Right lobe of liver (tissue), 6 donors: ENCODE measurements at regions not wholly inside any gene's neighbourhood (a gene's known extent, or its start where the extent isn't known, plus 50 kb on each side); places are given as distances from the start of the nearest gene placed in this dataset.
"Not testable (repeated sequence)": the region's sequence is repeated elsewhere in the genome, so short reads cannot be mapped to it uniquely, and the experiment has no call there.

Experiments
- ATAC-seq, 4 donors: fragments of 200-7000 bp; cut with Tn5 transposase; one replicate each; pipeline ENCODE4 v1.9.1; 2020; ENCODE audit warnings: mild to moderate bottlenecking in 4 of 4, moderate library complexity in 4 of 4
- DNase-seq, 3 donors: peaks; one replicate each; pipeline ENCODE4 v3.0.0-alpha.2; 2020
- H3K27ac ChIP-seq, 3 donors: fragments of 200-600 bp; one replicate each; pipeline ENCODE4 v1.8.0; 2022
- H3K27me3 ChIP-seq, 2 donors: fragments of 200-600 bp; one replicate each; pipeline ENCODE4 v1.8.0; 2022
- H3K36me3 ChIP-seq, 4 donors: fragments of 200-600 bp; sonication (generic) in 1 of 4; one replicate each; pipeline versions ENCODE4 v1.5.1 to v1.8.0; 2017 to 2022; ENCODE audit warnings: control low read depth in 1 of 4
- H3K4me1 ChIP-seq, 4 donors: fragments of 200-600 bp; sonication (generic) in 1 of 4; one replicate each; pipeline versions ENCODE4 v1.5.1 to v1.8.0; 2017 to 2022; ENCODE audit warnings: control low read depth in 1 of 4
- H3K4me3 ChIP-seq, 3 donors: fragments of 200-600 bp; one replicate each; pipeline ENCODE4 v1.8.0; 2022
- H3K9me3 ChIP-seq, 4 donors: fragments of 200-600 bp; sonication (generic) in 1 of 4; one replicate each; pipeline versions ENCODE4 v1.5.1 to v1.8.0; 2017 to 2022; ENCODE audit warnings: control low read depth in 1 of 4
- CTCF ChIP-seq, 4 donors: fragments of 200-600 bp in 3 of 4; fragments of 450-650 bp in 1 of 4; IDR thresholded peaks; one replicate each; pipeline versions ENCODE4 v1.5.1 to v1.8.0; 2016 to 2022; ENCODE audit warnings: antibody characterized with exemption in 4 of 4, mild to moderate bottlenecking in 2 of 4
- POLR2A ChIP-seq: fragments of 450-650 bp; IDR thresholded peaks from one replicate; pipeline ENCODE4 v1.6.1; 2017; ENCODE audit warnings: antibody characterized with exemption, mild to moderate bottlenecking
- WGBS: methylation state at CpG from one replicate; pipeline ENCODE4 v1.1.6; 2018; ENCODE audit warnings: low coverage, low lambda C conversion rate; ENCODE audit not compliant: insufficient coverage; ENCODE audit errors: missing lambda C conversion rate; 5-methylcytosine and 5-hydroxymethylcytosine counted together
- intact Hi-C, 2 donors: fragments of 100-400 bp; cut with DNase I; formaldehyde crosslinking; loops; one replicate each; pipeline versions ENCODE4 v1.11.2 to v1.14.1; 2022
- donor health status: DM: no; HTN: yes; CAD: no.
- donor health status: DM: no; HTN: no; CAD: no.
- donor health status: DM: no; HTN: no; CAD: no.
- donor health status: DM: no; HTN: yes; CAD: no.
- donor health status: DM: no; HTN: yes; CAD: no.

- intact Hi-C loops = no loop called here
- Histone ChIP-seq H3K9me3 (no peaks in the 10 kb centered on the region), H3K27me3 (no peaks in the 10 kb centered on the region), H3K4me3 (no peak overlapping the region), H3K4me1 (no peaks in the 10 kb centered on the region), H3K27ac (no peak overlapping the region), H3K36me3 (no peaks in the 10 kb centered on the region)
- 30% methylated on average over 1 of the region's 1 CpG for WGBS
- TF ChIP-seq CTCF (IDR thresholded peaks at IDR 0.05) = no peak
- no peak for TF ChIP-seq POLR2A
- no peak for DNase-seq
- ATAC-seq = no peak
Observed at GRCh38 chr2:39881948-39882347, 102.9 kb upstream of the THUMPD2 start.

GRCh38 chr2:39881494-39881893 lies 102.4 kb upstream of the THUMPD2 start:
- ATAC-seq = no peak
- no peak overlapping the region for H3K4me3 ChIP-seq
- no peaks in the 10 kb centered on the region for H3K36me3 ChIP-seq
- DNase-seq = no peak
- H3K27me3 ChIP-seq = no peaks in the 10 kb centered on the region
- intact Hi-C loops = no loop called here
- TF ChIP-seq CTCF (IDR thresholded peaks at IDR 0.05) (no peak), POLR2A (no peak)
- no peaks in the 10 kb centered on the region for H3K9me3 ChIP-seq
- H3K4me1 ChIP-seq = no peaks in the 10 kb centered on the region
- no peak overlapping the region for H3K27ac ChIP-seq

- intact Hi-C loops, H3K4me3 ChIP-seq, H3K4me1 ChIP-seq, ATAC-seq, H3K36me3 ChIP-seq, H3K27ac ChIP-seq, H3K27me3 ChIP-seq, H3K9me3 ChIP-seq, DNase-seq: not testable (repeated sequence)
- WGBS = 64% methylated on average over 2 of the region's 2 CpGs
Observed at GRCh38 chr2:39879001-39879400, 99.9 kb upstream of the THUMPD2 start.

GRCh38 chr2:39875914-39876267 lies 96.8 kb upstream of the THUMPD2 start:
- H3K27ac ChIP-seq = no peak overlapping the region
- no peaks in the 10 kb centered on the region for H3K27me3 ChIP-seq
- ATAC-seq (no peak), DNase-seq (no peak)
- H3K4me3 ChIP-seq = no peak overlapping the region
- no peak for TF ChIP-seq CTCF (IDR thresholded peaks at IDR 0.05)
- no peak for TF ChIP-seq POLR2A
- intact Hi-C loops = no loop called here
- H3K4me1 ChIP-seq = no peaks in the 10 kb centered on the region
- no peaks in the 10 kb centered on the region for H3K36me3 ChIP-seq
- no peaks in the 10 kb centered on the region for H3K9me3 ChIP-seq
- WGBS = 50% methylated on average over 1 of the region's 1 CpG

GRCh38 chr2:39875182-39875913 lies 96.3 kb upstream of the THUMPD2 start:
- Histone ChIP-seq H3K27me3 (no peaks in the 10 kb centered on the region), H3K27ac (no peak overlapping the region), H3K4me1 (no peaks in the 10 kb centered on the region), H3K4me3 (no peak overlapping the region), H3K9me3 (no peaks in the 10 kb centered on the region), H3K36me3 (no peaks in the 10 kb centered on the region)
- ATAC-seq (no peak), DNase-seq (no peak)
- intact Hi-C loops = no loop called here
- TF ChIP-seq CTCF (IDR thresholded peaks at IDR 0.05) = no peak
- TF ChIP-seq POLR2A = no peak
- 66% methylated on average over 5 of the region's 5 CpGs for WGBS
